ENCODE measurements at regions not wholly inside any gene's neighbourhood (a gene's known extent, or its start where the extent isn't known, plus 50 kb on each side); places are given as distances from the start of the nearest gene placed in this dataset.
"Not testable (repeated sequence)": the region's sequence is repeated elsewhere in the genome, so short reads cannot be mapped to it uniquely, and the experiment has no call there.

GRCh38 chr12:88844426-88844825 is 264.2 kb upstream of the KITLG start:
- TF ChIP-seq CTCF (IDR thresholded peaks at IDR 0.05) = no peak
- no peaks in the 10 kb centered on the region for H3K4me1 ChIP-seq (ENCODE audit: control insufficient read depth in 1 of 2, insufficient read depth in 1 of 2, low read depth in 1 of 2, low read length in 1 of 2)
- H3K27me3 ChIP-seq = no peaks in the 10 kb centered on the region
- H3K36me3 ChIP-seq = no peaks in the 10 kb centered on the region
- H3K27ac ChIP-seq = no peak overlapping the region
- no peaks in the 10 kb centered on the region for H3K9me3 ChIP-seq
- no peak overlapping the region for H3K4me3 ChIP-seq (ENCODE audit: low read depth in 1 of 2, low read length in 1 of 2)

- no peak for TF ChIP-seq CTCF (IDR thresholded peaks at IDR 0.05)
- Histone ChIP-seq H3K27ac (no peak overlapping the region), H3K4me1 (ENCODE audit: control insufficient read depth in 1 of 2, insufficient read depth in 1 of 2, low read depth in 1 of 2, low read length in 1 of 2) (no peaks in the 10 kb centered on the region), H3K9me3 (no peaks in the 10 kb centered on the region), H3K4me3 (ENCODE audit: low read depth in 1 of 2, low read length in 1 of 2) (no peak overlapping the region), H3K27me3 (no peaks in the 10 kb centered on the region), H3K36me3 (no peaks in the 10 kb centered on the region)
Observed at GRCh38 chr12:88842314-88842713, 262.0 kb upstream of the KITLG start.

GRCh38 chr12:88839486-88839885 is 259.2 kb upstream of the KITLG start:
- TF ChIP-seq CTCF (IDR thresholded peaks at IDR 0.05) = no peak
- no peaks in the 10 kb centered on the region for H3K9me3 ChIP-seq
- H3K4me3 ChIP-seq (ENCODE audit: low read depth in 1 of 2, low read length in 1 of 2) = no peak overlapping the region
- no peaks in the 10 kb centered on the region for H3K36me3 ChIP-seq
- H3K27ac ChIP-seq = no peak overlapping the region
- no peaks in the 10 kb centered on the region for H3K27me3 ChIP-seq
- no peaks in the 10 kb centered on the region for H3K4me1 ChIP-seq (ENCODE audit: control insufficient read depth in 1 of 2, insufficient read depth in 1 of 2, low read depth in 1 of 2, low read length in 1 of 2)

- no peaks in the 10 kb centered on the region for H3K36me3 ChIP-seq
- TF ChIP-seq CTCF (IDR thresholded peaks at IDR 0.05) = no peak
- no peaks in the 10 kb centered on the region for H3K4me1 ChIP-seq (ENCODE audit: control insufficient read depth in 1 of 2, insufficient read depth in 1 of 2, low read depth in 1 of 2, low read length in 1 of 2)
- no peaks in the 10 kb centered on the region for H3K27me3 ChIP-seq
- no peaks in the 10 kb centered on the region for H3K9me3 ChIP-seq
- no peak overlapping the region for H3K4me3 ChIP-seq (ENCODE audit: low read depth in 1 of 2, low read length in 1 of 2)
- no peak overlapping the region for H3K27ac ChIP-seq
Observed at GRCh38 chr12:88836156-88836555, 255.9 kb upstream of the KITLG start.

- H3K36me3 ChIP-seq = no peaks in the 10 kb centered on the region
- no peak for TF ChIP-seq CTCF (IDR thresholded peaks at IDR 0.05)
- no peak overlapping the region for H3K4me3 ChIP-seq (ENCODE audit: low read depth in 1 of 2, low read length in 1 of 2)
- H3K27ac ChIP-seq = no peak overlapping the region
- H3K4me1 ChIP-seq (ENCODE audit: control insufficient read depth in 1 of 2, insufficient read depth in 1 of 2, low read depth in 1 of 2, low read length in 1 of 2) = no peaks in the 10 kb centered on the region
- H3K9me3 ChIP-seq = no peaks in the 10 kb centered on the region
- H3K27me3 ChIP-seq = no peaks in the 10 kb centered on the region
Observed at GRCh38 chr12:88834226-88834625, 254.0 kb upstream of the KITLG start.

- no peaks in the 10 kb centered on the region for H3K27me3 ChIP-seq
- no peaks in the 10 kb centered on the region for H3K9me3 ChIP-seq
- no peak overlapping the region for H3K27ac ChIP-seq
- no peaks in the 10 kb centered on the region for H3K4me1 ChIP-seq (ENCODE audit: control insufficient read depth in 1 of 2, insufficient read depth in 1 of 2, low read depth in 1 of 2, low read length in 1 of 2)
- TF ChIP-seq CTCF (IDR thresholded peaks at IDR 0.05) = no peak
- no peaks in the 10 kb centered on the region for H3K36me3 ChIP-seq
- H3K4me3 ChIP-seq (ENCODE audit: low read depth in 1 of 2, low read length in 1 of 2) = no peak overlapping the region
Observed at GRCh38 chr12:88833641-88834116, 253.4 kb upstream of the KITLG start.

- H3K27me3 ChIP-seq; H3K27ac ChIP-seq; H3K36me3 ChIP-seq; H3K4me3 ChIP-seq (ENCODE audit: low read depth in 1 of 2, low read length in 1 of 2); H3K9me3 ChIP-seq; H3K4me1 ChIP-seq (ENCODE audit: control insufficient read depth in 1 of 2, insufficient read depth in 1 of 2, low read depth in 1 of 2, low read length in 1 of 2): not testable (repeated sequence)
Observed at GRCh38 chr12:88828537-88828936, 248.3 kb upstream of the KITLG start.
